ENCODE measurements at regions not wholly inside any gene's neighbourhood (a gene's known extent, or its start where the extent isn't known, plus 50 kb on each side); places are given as distances from the start of the nearest gene placed in this dataset.
"Not testable (repeated sequence)": the region's sequence is repeated elsewhere in the genome, so short reads cannot be mapped to it uniquely, and the experiment has no call there.

GRCh38 chr12:105504286-105504685 is 173.8 kb downstream of the C12orf75 start:
- intact Hi-C loops (cut with DNase I), result no loop called here
- TF ChIP-seq CTCF (IDR thresholded peaks at IDR 0.05) (no peak), POLR2A (IDR thresholded peaks at IDR 0.05) (no peak), POLR2AphosphoS5 (IDR thresholded peaks at IDR 0.05; ENCODE audit: insufficient read depth in 1 of 2, low read depth in 1 of 2) (no peak)
- H3K4me3 ChIP-seq, result no peak overlapping the region
- no peak for DNase-seq (ENCODE audit: extremely low spot score in 2 of 2)
- no peak overlapping the region for H3K27ac ChIP-seq
- H3K36me3 ChIP-seq, result no peaks in the 10 kb centered on the region
- H3K4me1 ChIP-seq, result no peaks in the 10 kb centered on the region
- no peaks in the 10 kb centered on the region for H3K9me3 ChIP-seq
- H3K27me3 ChIP-seq, result no peaks in the 10 kb centered on the region

GRCh38 chr12:105506678-105507310 is 176.3 kb downstream of the C12orf75 start:
- intact Hi-C loops (cut with DNase I), result no loop called here
- no peak for TF ChIP-seq CTCF (IDR thresholded peaks at IDR 0.05)
- no peak for TF ChIP-seq POLR2AphosphoS5 (IDR thresholded peaks at IDR 0.05; ENCODE audit: insufficient read depth in 1 of 2, low read depth in 1 of 2)
- no peak for TF ChIP-seq POLR2A (IDR thresholded peaks at IDR 0.05)
- Histone ChIP-seq H3K4me1 (no peaks in the 10 kb centered on the region), H3K27ac (no peak overlapping the region), H3K9me3 (no peaks in the 10 kb centered on the region), H3K4me3 (no peak overlapping the region), H3K36me3 (no peaks in the 10 kb centered on the region), H3K27me3 (no peaks in the 10 kb centered on the region)
- no peak for DNase-seq (ENCODE audit: extremely low spot score in 2 of 2)

GRCh38 chr12:105507311-105508038 is 177.0 kb downstream of the C12orf75 start:
- TF ChIP-seq POLR2AphosphoS5 (IDR thresholded peaks at IDR 0.05; ENCODE audit: insufficient read depth in 1 of 2, low read depth in 1 of 2), result no peak
- TF ChIP-seq POLR2A (IDR thresholded peaks at IDR 0.05), result no peak
- TF ChIP-seq CTCF (IDR thresholded peaks at IDR 0.05), result no peak

GRCh38 chr12:105508096-105508495 is 177.6 kb downstream of the C12orf75 start:
- Histone ChIP-seq H3K4me3 (no peak overlapping the region), H3K36me3 (no peaks in the 10 kb centered on the region), H3K9me3 (no peaks in the 10 kb centered on the region), H3K27me3 (no peaks in the 10 kb centered on the region), H3K27ac (no peak overlapping the region), H3K4me1 (no peaks in the 10 kb centered on the region)
- no peak for DNase-seq (ENCODE audit: extremely low spot score in 2 of 2)
- TF ChIP-seq POLR2AphosphoS5 (IDR thresholded peaks at IDR 0.05; ENCODE audit: insufficient read depth in 1 of 2, low read depth in 1 of 2) (no peak), CTCF (IDR thresholded peaks at IDR 0.05) (no peak), POLR2A (IDR thresholded peaks at IDR 0.05) (no peak)
- intact Hi-C loops (cut with DNase I), result no loop called here

More at GRCh38 chr12:105507311-105508038, 177.0 kb downstream of the C12orf75 start:
- Histone ChIP-seq H3K36me3 (no peaks in the 10 kb centered on the region), H3K4me3 (no peak overlapping the region), H3K9me3 (no peaks in the 10 kb centered on the region), H3K27me3 (no peaks in the 10 kb centered on the region), H3K27ac (no peak overlapping the region), H3K4me1 (no peaks in the 10 kb centered on the region)
- DNase-seq (ENCODE audit: extremely low spot score in 2 of 2), result no peak
- intact Hi-C loops (cut with DNase I), result no loop called here

- Histone ChIP-seq H3K27ac (no peak overlapping the region), H3K4me3 (no peak overlapping the region), H3K27me3 (no peaks in the 10 kb centered on the region), H3K9me3 (no peaks in the 10 kb centered on the region), H3K4me1 (no peaks in the 10 kb centered on the region), H3K36me3 (no peaks in the 10 kb centered on the region)
- intact Hi-C loops (cut with DNase I), result no loop called here
- TF ChIP-seq POLR2AphosphoS5 (IDR thresholded peaks at IDR 0.05; ENCODE audit: insufficient read depth in 1 of 2, low read depth in 1 of 2), result no peak
- TF ChIP-seq CTCF (IDR thresholded peaks at IDR 0.05), result no peak
- TF ChIP-seq POLR2A (IDR thresholded peaks at IDR 0.05), result no peak
- DNase-seq (ENCODE audit: extremely low spot score in 2 of 2), result no peak
Observed at GRCh38 chr12:105510526-105510925, 180.0 kb downstream of the C12orf75 start.

DNA sequence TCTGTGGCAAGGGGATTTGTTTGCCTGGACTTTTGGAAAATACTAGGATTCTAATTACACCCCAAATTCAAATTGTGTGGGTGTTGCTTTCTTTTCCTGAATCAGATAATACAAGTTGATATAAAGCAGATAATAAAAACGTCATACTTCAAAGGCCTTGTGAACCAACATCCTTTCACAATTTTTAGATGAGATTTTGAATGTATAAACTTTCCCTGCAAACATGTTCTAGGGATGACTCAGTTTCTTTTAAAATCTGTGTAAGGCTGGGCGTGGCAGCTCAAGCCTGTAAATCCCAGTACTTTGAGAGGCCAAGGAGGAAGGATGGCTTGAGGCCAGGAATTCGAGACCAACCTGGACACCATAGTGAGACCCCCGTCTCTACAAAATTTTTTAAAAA is 182.4 kb downstream of the C12orf75 start:
- H3K27me3 ChIP-seq; intact Hi-C loops (cut with DNase I); H3K4me3 ChIP-seq; H3K4me1 ChIP-seq; H3K9me3 ChIP-seq; H3K36me3 ChIP-seq; H3K27ac ChIP-seq; DNase-seq (ENCODE audit: extremely low spot score in 2 of 2): not testable (repeated sequence)
